ENCODE measurements at regions not wholly inside any gene's neighbourhood (a gene's known extent, or its start where the extent isn't known, plus 50 kb on each side); places are given as distances from the start of the nearest gene placed in this dataset.

GRCh38 chr12:63090716-63091115 is 60.3 kb downstream of the AVPR1A start:
- no peaks in the 10 kb centered on the region for H3K9me3 ChIP-seq

DNA sequence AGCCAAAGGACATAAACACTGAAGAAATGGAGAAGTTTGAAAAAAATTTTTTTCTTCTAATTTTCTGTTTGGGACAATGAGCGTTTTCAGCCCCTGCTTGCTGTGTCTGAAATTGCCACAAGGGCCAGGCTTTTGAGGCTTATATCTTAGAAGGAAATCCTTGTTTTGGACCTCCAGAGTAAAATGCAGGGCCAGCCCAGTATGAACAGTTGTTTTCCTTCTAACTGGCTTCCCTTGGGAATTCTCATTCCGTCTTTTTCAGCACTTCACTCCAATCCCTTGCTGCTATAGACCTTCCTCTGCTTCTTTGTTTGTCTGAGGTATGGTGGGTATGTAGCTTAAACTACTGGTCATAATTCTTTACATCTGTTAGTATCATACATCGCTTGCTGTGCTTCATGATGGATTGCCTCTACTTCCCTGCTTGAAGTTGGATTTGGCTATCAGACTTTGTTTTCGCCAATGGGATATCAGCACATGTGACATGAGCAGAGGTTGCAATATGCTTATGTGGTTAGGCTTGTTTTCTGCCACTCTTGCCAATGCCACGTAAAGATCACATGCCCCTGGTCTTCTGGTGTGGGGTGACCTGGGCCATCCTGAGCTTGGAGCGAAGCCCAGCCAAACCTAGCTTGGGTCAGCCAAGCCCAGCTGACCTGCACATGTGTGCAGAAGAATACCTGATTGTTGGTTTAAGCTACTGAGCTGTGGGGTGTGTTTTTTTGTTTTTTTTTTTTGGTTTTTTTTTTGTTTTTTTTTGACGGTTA is 64.7 kb downstream of the AVPR1A start:
- no peaks in the 10 kb centered on the region for H3K27me3 ChIP-seq
- H3K4me3 ChIP-seq: no peak overlapping the region
- DNase-seq (ENCODE audit: low spot score): no peak
- no peaks in the 10 kb centered on the region for H3K9me3 ChIP-seq
- H3K27ac ChIP-seq: no peak overlapping the region
- TF ChIP-seq, protein P1, sequence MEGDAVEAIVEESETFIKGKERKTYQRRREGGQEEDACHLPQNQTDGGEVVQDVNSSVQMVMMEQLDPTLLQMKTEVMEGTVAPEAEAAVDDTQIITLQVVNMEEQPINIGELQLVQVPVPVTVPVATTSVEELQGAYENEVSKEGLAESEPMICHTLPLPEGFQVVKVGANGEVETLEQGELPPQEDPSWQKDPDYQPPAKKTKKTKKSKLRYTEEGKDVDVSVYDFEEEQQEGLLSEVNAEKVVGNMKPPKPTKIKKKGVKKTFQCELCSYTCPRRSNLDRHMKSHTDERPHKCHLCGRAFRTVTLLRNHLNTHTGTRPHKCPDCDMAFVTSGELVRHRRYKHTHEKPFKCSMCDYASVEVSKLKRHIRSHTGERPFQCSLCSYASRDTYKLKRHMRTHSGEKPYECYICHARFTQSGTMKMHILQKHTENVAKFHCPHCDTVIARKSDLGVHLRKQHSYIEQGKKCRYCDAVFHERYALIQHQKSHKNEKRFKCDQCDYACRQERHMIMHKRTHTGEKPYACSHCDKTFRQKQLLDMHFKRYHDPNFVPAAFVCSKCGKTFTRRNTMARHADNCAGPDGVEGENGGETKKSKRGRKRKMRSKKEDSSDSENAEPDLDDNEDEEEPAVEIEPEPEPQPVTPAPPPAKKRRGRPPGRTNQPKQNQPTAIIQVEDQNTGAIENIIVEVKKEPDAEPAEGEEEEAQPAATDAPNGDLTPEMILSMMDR (IDR thresholded peaks at IDR 0.05): no peak
- H3K4me1 ChIP-seq: no peaks in the 10 kb centered on the region
- H3K36me3 ChIP-seq: no peaks in the 10 kb centered on the region

More at GRCh38 chr12:63090716-63091115, 60.3 kb downstream of the AVPR1A start:
- H3K4me1 ChIP-seq: no peaks in the 10 kb centered on the region
- TF ChIP-seq, protein P1 (IDR thresholded peaks at IDR 0.05): no peak
- H3K4me3 ChIP-seq: no peak overlapping the region
- no peaks in the 10 kb centered on the region for H3K27me3 ChIP-seq
- H3K36me3 ChIP-seq: no peaks in the 10 kb centered on the region
- no peak overlapping the region for H3K27ac ChIP-seq
- DNase-seq (ENCODE audit: low spot score): no peak

DNA sequence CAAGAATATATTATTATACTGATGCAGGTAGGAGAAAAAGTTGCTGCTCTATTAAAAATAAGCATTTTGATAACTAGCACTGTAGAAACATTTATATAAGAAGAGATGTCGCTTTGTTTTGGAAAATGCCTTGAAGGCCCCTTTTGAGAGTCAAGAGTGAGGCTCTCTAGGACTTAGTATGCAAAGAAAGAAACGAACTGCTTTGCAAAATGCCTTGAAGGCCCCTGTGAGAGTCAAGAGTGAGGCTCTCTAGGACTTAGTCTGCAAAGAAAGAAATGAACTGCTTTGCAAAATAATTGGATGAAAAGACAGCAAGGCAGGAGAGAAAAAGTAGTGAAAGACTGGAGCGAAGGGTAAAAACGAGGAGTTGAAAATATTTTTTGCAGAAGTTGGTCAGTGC is 65.9 kb downstream of the AVPR1A start:
- Histone ChIP-seq H3K27me3 (no peaks in the 10 kb centered on the region), H3K4me1 (no peaks in the 10 kb centered on the region), H3K36me3 (no peaks in the 10 kb centered on the region), H3K27ac (no peak overlapping the region), H3K9me3 (no peaks in the 10 kb centered on the region), H3K4me3 (no peak overlapping the region)
- TF ChIP-seq, protein P1 (IDR thresholded peaks at IDR 0.05): no peak
- no peak for DNase-seq (ENCODE audit: low spot score)

DNA sequence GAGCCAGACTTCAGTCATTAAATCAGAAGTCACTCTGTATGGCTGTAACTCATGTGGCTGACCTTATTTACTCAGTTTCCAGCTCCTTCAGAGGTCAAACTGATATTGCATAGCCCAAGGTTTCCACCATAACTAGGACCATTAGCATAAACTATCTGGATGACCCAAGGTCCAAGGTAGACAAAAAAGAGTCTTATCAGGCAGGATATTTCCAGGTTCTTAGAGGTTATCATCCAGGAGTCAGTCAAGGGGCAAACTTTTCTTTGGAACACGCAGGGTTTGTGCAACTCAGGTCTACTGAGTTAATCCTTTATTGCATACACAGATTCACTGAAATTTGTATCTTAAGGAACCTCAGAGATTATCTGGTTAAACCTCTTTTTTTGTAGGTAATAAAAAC is 66.5 kb downstream of the AVPR1A start:
- Histone ChIP-seq H3K27ac (no peak overlapping the region), H3K4me3 (no peak overlapping the region), H3K27me3 (no peaks in the 10 kb centered on the region), H3K36me3 (no peaks in the 10 kb centered on the region), H3K4me1 (no peaks in the 10 kb centered on the region), H3K9me3 (no peaks in the 10 kb centered on the region)
- TF ChIP-seq, protein P1 (IDR thresholded peaks at IDR 0.05): no peak
- DNase-seq (ENCODE audit: low spot score): no peak

DNA sequence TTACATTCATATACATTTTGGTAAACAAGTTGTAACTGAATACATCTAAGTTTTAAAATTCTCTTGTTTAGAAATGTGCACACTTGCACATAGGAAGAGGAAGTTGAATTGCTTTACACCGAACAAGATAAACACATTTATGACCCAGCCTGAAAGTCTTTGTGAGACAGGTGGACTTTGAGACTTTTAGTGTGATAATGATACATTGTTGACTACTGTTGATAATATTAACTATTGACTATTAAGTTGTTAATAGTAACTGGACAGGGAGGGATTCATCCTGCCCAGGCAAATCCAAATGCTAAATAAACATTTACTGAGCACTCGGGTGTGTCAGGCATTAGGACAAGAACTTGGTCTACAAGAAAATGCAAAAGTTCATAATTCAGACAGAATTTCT is 68.0 kb downstream of the AVPR1A start:
- Histone ChIP-seq H3K4me1 (no peaks in the 10 kb centered on the region), H3K4me3 (no peak overlapping the region), H3K9me3 (no peaks in the 10 kb centered on the region), H3K36me3 (no peaks in the 10 kb centered on the region), H3K27me3 (no peaks in the 10 kb centered on the region), H3K27ac (no peak overlapping the region)
- TF ChIP-seq, protein P1 (IDR thresholded peaks at IDR 0.05): no peak
- DNase-seq (ENCODE audit: low spot score): no peak
